ENCODE measurements at regions not wholly inside any gene's neighbourhood (a gene's known extent, or its start where the extent isn't known, plus 50 kb on each side); places are given as distances from the start of the nearest gene placed in this dataset.

GRCh38 chr15:93865586-93865985, 365.8 kb upstream of the MCTP2 start:
- DNase-seq (ENCODE audit: low spot score): no peak

GRCh38 chr15:93862791-93863190, 368.6 kb upstream of the MCTP2 start:
- DNase-seq (ENCODE audit: low spot score): no peak

GRCh38 chr15:93861956-93862741, 369.2 kb upstream of the MCTP2 start:
- DNase-seq (ENCODE audit: low spot score): no peak

GRCh38 chr15:93861413-93861812, 369.9 kb upstream of the MCTP2 start:
- DNase-seq (ENCODE audit: low spot score): no peak

GRCh38 chr15:93860701-93861100, 370.7 kb upstream of the MCTP2 start:
- DNase-seq (ENCODE audit: low spot score): no peak

GRCh38 chr15:93859176-93859575, 372.2 kb upstream of the MCTP2 start:
- DNase-seq (ENCODE audit: low spot score): no peak

- DNase-seq (ENCODE audit: low spot score): no peak
Measured at GRCh38 chr15:93855181-93855826, 376.1 kb upstream of the MCTP2 start.

GRCh38 chr15:93854088-93854487, 377.3 kb upstream of the MCTP2 start:
- no peak for DNase-seq (ENCODE audit: low spot score)

- DNase-seq (ENCODE audit: low spot score): no peak
Measured at GRCh38 chr15:93852761-93853160, 378.6 kb upstream of the MCTP2 start.

GRCh38 chr15:93848490-93848889, 382.9 kb upstream of the MCTP2 start:
- DNase-seq (ENCODE audit: low spot score): no peak

- no peak for DNase-seq (ENCODE audit: low spot score)
Measured at GRCh38 chr15:93848076-93848475, 383.3 kb upstream of the MCTP2 start.

GRCh38 chr15:93846148-93846547, 385.2 kb upstream of the MCTP2 start:
- no peak for DNase-seq (ENCODE audit: low spot score)

- DNase-seq (ENCODE audit: low spot score): no peak
Measured at GRCh38 chr15:93837450-93837849, 393.9 kb upstream of the MCTP2 start.

GRCh38 chr15:93835344-93835743, 396.0 kb upstream of the MCTP2 start:
- no peak for DNase-seq (ENCODE audit: low spot score)

- no peak for DNase-seq (ENCODE audit: low spot score)
Measured at GRCh38 chr15:93831641-93832040, 399.7 kb upstream of the MCTP2 start.

- no peak for DNase-seq (ENCODE audit: low spot score)
Measured at GRCh38 chr15:93830221-93831080, 400.9 kb upstream of the MCTP2 start.

GRCh38 chr15:93829115-93829870, 402.1 kb upstream of the MCTP2 start:
- DNase-seq (ENCODE audit: low spot score): peak; percentile 55

- DNase-seq (ENCODE audit: low spot score): no peak
Measured at GRCh38 chr15:93826790-93827189, 404.6 kb upstream of the MCTP2 start.

- no peak for DNase-seq (ENCODE audit: low spot score)
Measured at GRCh38 chr15:93826293-93826692, 405.1 kb upstream of the MCTP2 start.

GRCh38 chr15:93825682-93826081, 405.7 kb upstream of the MCTP2 start:
- DNase-seq (ENCODE audit: low spot score): no peak

GRCh38 chr15:93823971-93824913, 407.1 kb upstream of the MCTP2 start:
- DNase-seq (ENCODE audit: low spot score): no peak
